ENCODE measurements at regions not wholly inside any gene's neighbourhood (a gene's known extent, or its start where the extent isn't known, plus 50 kb on each side); places are given as distances from the start of the nearest gene placed in this dataset.

DNA sequence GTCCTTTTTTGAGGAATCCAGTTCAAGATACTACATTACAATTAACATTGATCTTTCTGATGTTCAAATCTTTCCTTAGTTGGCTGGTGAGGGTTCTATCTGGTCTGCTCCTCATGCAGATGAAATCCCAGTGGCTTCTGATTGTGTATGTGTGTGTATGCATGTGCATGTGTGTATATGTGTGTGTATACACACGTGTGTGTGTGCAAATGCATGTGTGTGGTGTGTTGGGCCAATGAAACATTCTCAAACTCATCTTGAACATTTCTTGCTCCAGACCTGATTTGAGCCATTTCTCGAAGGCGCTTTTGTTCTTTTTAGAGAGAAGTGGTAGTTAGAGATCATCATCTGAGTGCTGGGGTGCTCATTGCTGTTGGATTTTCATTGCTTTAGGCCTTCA is 113.9 kb downstream of the GLRX3 start:
- TF ChIP-seq POLR2A (IDR thresholded peaks at IDR 0.05), result no peak
- TF ChIP-seq, protein P1, sequence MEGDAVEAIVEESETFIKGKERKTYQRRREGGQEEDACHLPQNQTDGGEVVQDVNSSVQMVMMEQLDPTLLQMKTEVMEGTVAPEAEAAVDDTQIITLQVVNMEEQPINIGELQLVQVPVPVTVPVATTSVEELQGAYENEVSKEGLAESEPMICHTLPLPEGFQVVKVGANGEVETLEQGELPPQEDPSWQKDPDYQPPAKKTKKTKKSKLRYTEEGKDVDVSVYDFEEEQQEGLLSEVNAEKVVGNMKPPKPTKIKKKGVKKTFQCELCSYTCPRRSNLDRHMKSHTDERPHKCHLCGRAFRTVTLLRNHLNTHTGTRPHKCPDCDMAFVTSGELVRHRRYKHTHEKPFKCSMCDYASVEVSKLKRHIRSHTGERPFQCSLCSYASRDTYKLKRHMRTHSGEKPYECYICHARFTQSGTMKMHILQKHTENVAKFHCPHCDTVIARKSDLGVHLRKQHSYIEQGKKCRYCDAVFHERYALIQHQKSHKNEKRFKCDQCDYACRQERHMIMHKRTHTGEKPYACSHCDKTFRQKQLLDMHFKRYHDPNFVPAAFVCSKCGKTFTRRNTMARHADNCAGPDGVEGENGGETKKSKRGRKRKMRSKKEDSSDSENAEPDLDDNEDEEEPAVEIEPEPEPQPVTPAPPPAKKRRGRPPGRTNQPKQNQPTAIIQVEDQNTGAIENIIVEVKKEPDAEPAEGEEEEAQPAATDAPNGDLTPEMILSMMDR (IDR thresholded peaks at IDR 0.05), result no peak
